Activated B cell treated with CpG ODN at 0.5 μM for 24 hours (primary cell): ENCODE measurements at regions not wholly inside any gene's neighbourhood (a gene's known extent, or its start where the extent isn't known, plus 50 kb on each side); places are given as distances from the start of the nearest gene placed in this dataset.

ENCODE experiments used
- ATAC-seq: fragments of 200-7000 bp; cut with Tn5 transposase; one replicate; pipeline ENCODE4 v1.10.0; 2021; ENCODE audit warnings: low read depth, mild to moderate bottlenecking, moderate library complexity
- CTCF ChIA-PET: fragments of 350-600 bp; sonication (Branson Sonifier 250); formaldehyde crosslinking; loops from one replicate; lab custom pipeline; 2021; ENCODE audit warnings: antibody characterized with exemption; lab: Charles Lee
- POLR2A ChIA-PET: fragments of 350-600 bp; sonication (Branson Sonifier 250); formaldehyde crosslinking; loops from one replicate; lab custom pipeline; 2021; ENCODE audit warnings: antibody characterized with exemption; lab: Charles Lee
- DNase-seq: peaks from one replicate; pipeline ENCODE4 v3.0.0; 2022
- H3K27ac Mint-ChIP-seq: one replicate; pipeline ENCODE4 v1.8.0; 2020; ENCODE audit warnings: mixed read lengths
- H3K27me3 Mint-ChIP-seq: one replicate; pipeline ENCODE4 v1.8.0; 2021; ENCODE audit warnings: mixed read lengths
- H3K36me3 Mint-ChIP-seq: one replicate; pipeline ENCODE4 v1.8.0; 2021; ENCODE audit warnings: low read depth, mixed read lengths
- H3K4me1 Mint-ChIP-seq: one replicate; pipeline ENCODE4 v1.8.0; 2021; ENCODE audit warnings: mixed read lengths
- H3K4me3 Mint-ChIP-seq: one replicate; pipeline ENCODE4 v1.8.0; 2020; ENCODE audit warnings: mild to moderate bottlenecking, mixed read lengths
- H3K9me3 Mint-ChIP-seq: one replicate; pipeline ENCODE4 v1.8.0; 2020; ENCODE audit warnings: mixed read lengths
- intact Hi-C: fragments of 100-400 bp; cut with micrococcal nuclease; formaldehyde crosslinking; loops from one replicate; pipeline ENCODE4 v1.15.1; 2024
- TF ChIP-seq, protein P1 (sequence below): fragments of 200-600 bp; IDR thresholded peaks from one replicate; pipeline ENCODE4 v1.8.0; 2022; ENCODE audit warnings: antibody characterized with exemption, mild to moderate bottlenecking

GRCh38 chr3:13237776-13238490, 164.7 kb upstream of the IQSEC1 start:
- DNase-seq (no peak), ATAC-seq (no peak)
- intact Hi-C loops = no loop called here
- Mint-ChIP-seq H3K27me3 (peaks cover 2% of the 10 kb centered on the region), H3K36me3 (no peaks in the 10 kb centered on the region), H3K9me3 (no peaks in the 10 kb centered on the region), H3K27ac (no peak overlapping the region), H3K4me3 (no peak overlapping the region), H3K4me1 (peaks cover 35% of the 10 kb centered on the region)
- TF ChIP-seq, protein P1, sequence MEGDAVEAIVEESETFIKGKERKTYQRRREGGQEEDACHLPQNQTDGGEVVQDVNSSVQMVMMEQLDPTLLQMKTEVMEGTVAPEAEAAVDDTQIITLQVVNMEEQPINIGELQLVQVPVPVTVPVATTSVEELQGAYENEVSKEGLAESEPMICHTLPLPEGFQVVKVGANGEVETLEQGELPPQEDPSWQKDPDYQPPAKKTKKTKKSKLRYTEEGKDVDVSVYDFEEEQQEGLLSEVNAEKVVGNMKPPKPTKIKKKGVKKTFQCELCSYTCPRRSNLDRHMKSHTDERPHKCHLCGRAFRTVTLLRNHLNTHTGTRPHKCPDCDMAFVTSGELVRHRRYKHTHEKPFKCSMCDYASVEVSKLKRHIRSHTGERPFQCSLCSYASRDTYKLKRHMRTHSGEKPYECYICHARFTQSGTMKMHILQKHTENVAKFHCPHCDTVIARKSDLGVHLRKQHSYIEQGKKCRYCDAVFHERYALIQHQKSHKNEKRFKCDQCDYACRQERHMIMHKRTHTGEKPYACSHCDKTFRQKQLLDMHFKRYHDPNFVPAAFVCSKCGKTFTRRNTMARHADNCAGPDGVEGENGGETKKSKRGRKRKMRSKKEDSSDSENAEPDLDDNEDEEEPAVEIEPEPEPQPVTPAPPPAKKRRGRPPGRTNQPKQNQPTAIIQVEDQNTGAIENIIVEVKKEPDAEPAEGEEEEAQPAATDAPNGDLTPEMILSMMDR = no peak
- ChIA-PET CTCF (no interaction called here), POLR2A (no interaction called here)

GRCh38 chr3:13236557-13237173, 163.4 kb upstream of the IQSEC1 start:
- POLR2A ChIA-PET = no interaction called here
- TF ChIP-seq, protein P1 = no peak
- no peaks in the 10 kb centered on the region for H3K9me3 Mint-ChIP-seq
- no peak for ATAC-seq
- peaks cover 37% of the 10 kb centered on the region for H3K4me1 Mint-ChIP-seq
- CTCF ChIA-PET = no interaction called here
- no peak for DNase-seq
- H3K27ac Mint-ChIP-seq = no peak overlapping the region
- H3K4me3 Mint-ChIP-seq = no peak overlapping the region
- H3K27me3 Mint-ChIP-seq = peaks cover 2% of the 10 kb centered on the region
- intact Hi-C loops = no loop called here
- no peaks in the 10 kb centered on the region for H3K36me3 Mint-ChIP-seq

DNA sequence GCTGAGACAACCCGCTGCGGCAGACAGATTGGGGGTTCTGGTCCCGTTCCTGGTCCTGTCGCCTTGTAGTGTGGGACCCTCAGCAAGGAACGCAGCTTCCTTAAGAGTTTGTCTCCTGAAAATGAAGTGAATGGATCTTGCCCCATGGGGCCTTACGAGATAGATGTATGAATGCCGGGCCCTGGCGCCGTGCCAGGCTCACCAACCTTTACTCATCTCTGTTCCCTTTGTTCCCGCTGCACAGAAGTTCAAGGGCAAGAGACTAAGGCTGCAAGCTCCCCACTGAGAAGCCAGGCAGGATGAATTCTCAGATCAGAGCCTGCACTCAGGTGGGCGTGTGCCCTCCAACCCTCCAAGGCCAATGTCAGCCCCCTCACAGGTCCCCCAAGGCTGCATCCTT, 162.7 kb upstream of the IQSEC1 start:
- TF ChIP-seq, protein P1 = no peak
- H3K27ac Mint-ChIP-seq = no peak overlapping the region
- H3K4me3 Mint-ChIP-seq = peak overlapping the region; percentile 57

GRCh38 chr3:13235079-13235478, 161.8 kb upstream of the IQSEC1 start:
- Mint-ChIP-seq H3K4me3 (peak overlapping the region; percentile 60), H3K4me1 (peaks cover 37% of the 10 kb centered on the region), H3K27ac (no peak overlapping the region), H3K36me3 (no peaks in the 10 kb centered on the region), H3K27me3 (peaks cover 2% of the 10 kb centered on the region), H3K9me3 (no peaks in the 10 kb centered on the region)
- intact Hi-C loops = no loop called here
- DNase-seq = peak; percentile 32
- ChIA-PET POLR2A (interaction anchor here (1.2 kb wide), 1 partner anchor 97 kb away, joined by 3 read pairs; no protein-coding TSS in a partner anchor), CTCF (no interaction called here)
- TF ChIP-seq, protein P1 = no peak
- peak; percentile 84 for ATAC-seq

More for the DNA sequence above, 162.7 kb upstream of the IQSEC1 start:
- peaks cover 2% of the 10 kb centered on the region for H3K27me3 Mint-ChIP-seq
- peaks cover 37% of the 10 kb centered on the region for H3K4me1 Mint-ChIP-seq
- intact Hi-C loops = no loop called here
- ChIA-PET POLR2A (no interaction called here), CTCF (no interaction called here)
- no peaks in the 10 kb centered on the region for H3K36me3 Mint-ChIP-seq
- no peak for DNase-seq
- H3K9me3 Mint-ChIP-seq = no peaks in the 10 kb centered on the region
- ATAC-seq = no peak

DNA sequence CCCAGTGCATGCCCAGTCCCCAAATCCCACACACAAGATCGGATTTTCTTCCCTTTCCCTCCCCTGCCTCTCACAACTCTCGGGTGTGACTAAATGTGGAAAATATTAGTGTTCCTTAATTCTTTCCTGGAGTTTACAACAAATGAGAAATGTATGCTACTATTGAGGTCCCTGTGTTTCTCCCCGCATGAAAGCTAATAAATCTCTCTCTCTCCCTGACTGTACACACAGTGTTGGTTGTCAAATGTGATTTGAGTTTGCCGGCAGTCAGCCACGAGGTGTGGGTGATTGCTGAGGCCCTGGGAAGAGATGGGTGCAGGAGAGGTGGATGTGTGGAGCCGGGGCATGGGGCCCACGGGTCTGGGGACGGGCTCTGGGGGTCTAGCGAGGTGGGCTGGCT, 161.4 kb upstream of the IQSEC1 start:
- CTCF ChIA-PET = no interaction called here
- POLR2A ChIA-PET = interaction anchor here (1.2 kb wide), 1 partner anchor 97 kb away, joined by 3 read pairs; no protein-coding TSS in a partner anchor
- peaks cover 37% of the 10 kb centered on the region for H3K4me1 Mint-ChIP-seq
- H3K9me3 Mint-ChIP-seq = no peaks in the 10 kb centered on the region
- peak overlapping the region; percentile 60 for H3K4me3 Mint-ChIP-seq
- intact Hi-C loops = loop anchor here (5.0 kb wide), 2 partner anchors 48 to 142 kb away; no protein-coding TSS in a partner anchor
- DNase-seq (no peak), ATAC-seq (peak; percentile 16)
- H3K27ac Mint-ChIP-seq = no peak overlapping the region
- TF ChIP-seq, protein P1 = no peak
- no peaks in the 10 kb centered on the region for H3K36me3 Mint-ChIP-seq
- H3K27me3 Mint-ChIP-seq = peaks cover 2% of the 10 kb centered on the region
